NCI-H2107 treated with DMSO at 0.1 percent for 48 hours (cell line): ENCODE measurements at regions not wholly inside any gene's neighbourhood (a gene's known extent, or its start where the extent isn't known, plus 50 kb on each side); places are given as distances from the start of the nearest gene placed in this dataset.

Source experiments
- DNase-seq: peaks from one replicate; lab custom pipeline; 2025; ENCODE audit not compliant: unreplicated experiment; lab: John Stamatoyannopoulos, UW

DNA sequence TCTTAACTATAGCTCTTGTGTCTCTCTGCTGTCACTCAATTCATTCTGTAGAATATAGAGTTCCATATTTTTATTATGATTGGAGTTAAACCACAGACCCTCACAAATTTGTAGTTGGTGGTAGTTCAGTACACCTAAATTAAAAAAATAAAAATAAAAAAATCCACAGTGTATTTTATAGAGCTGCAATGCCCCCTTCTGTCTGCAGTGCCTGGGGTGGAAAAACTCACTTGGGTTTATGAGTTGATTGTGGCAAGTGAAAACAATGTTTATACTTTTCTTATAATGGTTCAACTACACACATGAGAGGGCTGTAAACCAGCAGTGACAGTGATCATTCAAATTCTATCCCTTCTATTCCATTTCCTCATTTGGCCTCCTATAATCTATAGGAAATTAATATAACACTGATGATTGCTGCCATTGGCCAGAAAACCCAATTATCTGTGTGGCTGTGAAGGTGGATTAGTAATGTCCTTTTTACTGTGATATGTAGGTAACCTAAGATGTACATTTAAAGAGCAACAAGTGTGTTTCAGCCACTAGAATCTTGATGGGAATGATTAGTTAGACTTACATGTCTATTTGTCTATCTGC, 166.9 kb upstream of the LRIG3 start:
- no peak for DNase-seq

DNA sequence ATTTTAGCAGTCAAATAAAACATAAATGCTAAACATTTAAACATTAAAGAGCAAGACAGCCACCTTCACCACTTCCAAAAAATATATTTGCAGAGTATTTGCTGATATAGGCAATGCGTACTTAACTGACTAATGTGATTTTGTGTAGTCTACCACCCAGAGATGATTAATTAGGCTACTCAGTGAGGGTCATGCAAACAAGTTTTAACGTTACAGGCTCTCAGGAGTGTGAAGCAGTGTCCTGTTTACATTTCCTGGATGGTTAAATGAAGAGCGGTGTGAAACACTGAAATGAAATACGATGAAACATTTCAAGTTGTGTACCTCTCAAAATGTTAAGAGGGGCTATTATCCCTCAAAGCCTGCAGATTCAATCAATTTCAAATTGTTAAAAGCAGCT, 165.8 kb upstream of the LRIG3 start:
- no peak for DNase-seq

DNA sequence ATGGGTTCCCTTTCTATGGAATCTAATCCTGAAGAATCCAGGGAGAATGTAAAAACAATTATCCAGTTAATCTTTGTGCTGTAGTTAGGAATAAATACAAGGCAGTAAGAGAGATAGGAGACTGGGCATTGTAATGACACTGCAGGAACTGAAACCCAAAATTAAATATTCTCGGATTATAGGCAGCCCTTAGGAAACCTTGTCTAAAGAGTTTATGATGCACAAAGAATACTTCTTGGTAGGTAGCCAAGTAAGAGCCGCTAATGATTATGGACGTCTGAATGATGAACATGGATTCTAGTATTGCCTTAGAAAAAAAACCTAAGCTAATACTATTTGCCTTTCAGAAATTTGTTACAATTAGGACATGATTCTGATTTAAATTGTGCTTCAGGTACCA, 165.4 kb upstream of the LRIG3 start:
- DNase-seq: no peak

DNA sequence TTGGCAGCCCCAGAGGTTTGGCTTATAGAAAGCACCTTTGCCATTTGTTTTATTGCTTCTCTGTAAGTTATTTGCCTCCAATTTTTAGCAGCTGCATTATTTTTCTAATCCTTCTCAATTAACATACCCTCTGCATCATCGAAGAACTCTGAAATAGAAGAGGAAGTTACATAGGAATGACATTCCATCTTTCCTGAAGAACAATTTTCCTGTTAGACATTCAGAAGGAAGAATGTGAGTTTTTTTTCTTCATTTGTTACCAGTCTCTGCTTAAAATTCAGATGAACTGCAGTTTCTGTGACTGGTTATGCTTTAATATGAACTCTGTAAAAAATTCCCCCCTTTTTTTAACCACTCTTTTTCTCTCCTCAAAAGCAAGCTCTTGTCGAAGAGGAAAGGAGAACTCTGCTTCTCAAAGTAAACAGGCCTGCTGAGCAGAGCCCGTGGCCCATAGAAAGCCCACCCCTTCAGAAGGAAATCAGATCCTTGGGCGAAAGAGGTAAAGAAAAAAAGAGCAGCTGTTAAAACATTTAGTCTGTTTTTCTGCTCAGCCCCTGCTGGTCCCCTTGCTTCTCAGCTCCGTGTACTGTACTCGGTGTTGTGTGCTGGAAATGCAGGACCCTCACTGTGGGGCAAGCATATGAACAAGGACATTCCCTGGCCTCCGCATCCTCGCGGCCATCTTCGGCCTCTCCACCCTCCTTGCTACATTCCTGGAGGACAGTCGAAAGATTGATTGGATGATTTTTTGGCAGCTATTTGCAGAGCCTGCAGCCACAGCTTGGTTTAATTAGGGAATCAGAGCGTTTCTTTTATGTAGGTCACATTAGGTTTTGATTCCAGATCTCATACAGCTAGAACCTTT, 164.4 kb upstream of the LRIG3 start:
- DNase-seq: no peak

DNA sequence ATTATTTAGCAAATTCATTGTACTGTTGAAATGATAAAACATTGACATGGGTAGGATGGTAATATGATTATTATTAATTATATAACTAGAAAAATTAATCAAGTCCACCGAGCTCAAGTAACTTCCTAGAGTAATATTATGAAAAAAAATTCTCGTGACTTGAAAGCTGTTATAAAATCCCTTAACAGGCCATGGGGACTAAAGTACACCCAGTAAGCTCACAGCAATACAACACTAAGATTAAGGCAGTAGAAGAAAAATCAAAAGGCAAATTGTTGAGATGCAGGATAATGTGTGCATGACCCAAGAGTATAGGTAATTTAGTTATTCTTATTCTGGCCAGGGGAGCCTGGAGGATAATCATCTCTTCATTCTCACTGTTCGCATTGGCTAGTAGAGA, 162.6 kb upstream of the LRIG3 start:
- DNase-seq: no peak

DNA sequence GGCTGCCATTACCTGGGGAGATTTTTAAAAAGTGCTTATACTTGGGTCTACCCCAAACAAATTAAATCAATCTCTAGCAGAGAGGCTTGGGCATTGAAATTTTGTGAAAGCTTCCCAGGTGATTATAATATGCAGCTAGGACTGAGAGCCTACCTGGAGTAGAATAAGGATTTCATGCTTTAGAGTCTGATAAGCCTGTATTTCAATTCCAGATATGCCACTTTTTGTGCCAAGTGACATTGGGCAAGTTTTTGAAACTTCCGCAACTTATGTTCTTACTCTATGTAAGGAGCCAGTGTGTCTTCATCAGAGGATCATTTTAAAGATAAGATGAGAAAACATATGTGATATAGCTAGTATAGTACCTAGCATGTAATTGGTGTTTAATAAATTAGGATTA, 159.8 kb upstream of the LRIG3 start:
- DNase-seq: no peak

DNA sequence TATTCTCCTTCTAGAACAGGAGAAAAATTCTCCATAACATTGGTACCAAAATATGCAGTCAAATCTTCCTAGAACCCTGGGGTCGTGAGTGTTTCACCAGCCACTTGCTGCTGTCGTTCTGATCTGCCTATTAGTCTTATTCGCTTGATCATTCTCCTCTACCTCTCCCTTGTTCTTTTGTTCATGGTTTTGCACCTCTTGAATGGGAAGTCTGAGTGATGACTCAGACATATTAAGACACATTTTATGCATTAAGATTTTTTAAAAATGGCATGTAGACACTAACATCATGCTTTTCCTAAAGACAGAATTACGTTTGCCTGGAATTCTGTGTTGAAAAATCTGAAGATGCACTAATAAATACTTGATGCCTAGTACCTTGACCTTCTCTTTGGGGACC, 159.2 kb upstream of the LRIG3 start:
- no peak for DNase-seq

DNA sequence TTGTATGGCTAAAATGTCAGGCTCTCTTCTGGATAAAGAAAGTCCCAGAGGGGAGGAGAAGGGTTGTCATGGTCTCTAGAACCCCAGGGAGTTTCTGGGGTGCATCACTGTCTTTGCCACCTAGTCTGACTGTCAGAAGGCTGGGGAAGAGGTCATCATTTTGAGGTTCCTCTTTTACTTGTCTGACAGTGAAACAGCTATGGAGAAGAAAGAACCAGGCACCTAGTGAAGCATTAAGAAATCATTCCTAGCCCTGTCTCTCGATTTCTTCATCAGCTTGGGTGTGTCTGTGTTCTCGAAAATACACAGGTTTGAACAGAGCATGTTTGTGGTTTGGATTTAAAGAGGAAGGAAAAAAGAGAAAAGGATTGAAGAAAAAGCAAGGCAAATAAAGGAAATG, 158.7 kb upstream of the LRIG3 start:
- no peak for DNase-seq

DNA sequence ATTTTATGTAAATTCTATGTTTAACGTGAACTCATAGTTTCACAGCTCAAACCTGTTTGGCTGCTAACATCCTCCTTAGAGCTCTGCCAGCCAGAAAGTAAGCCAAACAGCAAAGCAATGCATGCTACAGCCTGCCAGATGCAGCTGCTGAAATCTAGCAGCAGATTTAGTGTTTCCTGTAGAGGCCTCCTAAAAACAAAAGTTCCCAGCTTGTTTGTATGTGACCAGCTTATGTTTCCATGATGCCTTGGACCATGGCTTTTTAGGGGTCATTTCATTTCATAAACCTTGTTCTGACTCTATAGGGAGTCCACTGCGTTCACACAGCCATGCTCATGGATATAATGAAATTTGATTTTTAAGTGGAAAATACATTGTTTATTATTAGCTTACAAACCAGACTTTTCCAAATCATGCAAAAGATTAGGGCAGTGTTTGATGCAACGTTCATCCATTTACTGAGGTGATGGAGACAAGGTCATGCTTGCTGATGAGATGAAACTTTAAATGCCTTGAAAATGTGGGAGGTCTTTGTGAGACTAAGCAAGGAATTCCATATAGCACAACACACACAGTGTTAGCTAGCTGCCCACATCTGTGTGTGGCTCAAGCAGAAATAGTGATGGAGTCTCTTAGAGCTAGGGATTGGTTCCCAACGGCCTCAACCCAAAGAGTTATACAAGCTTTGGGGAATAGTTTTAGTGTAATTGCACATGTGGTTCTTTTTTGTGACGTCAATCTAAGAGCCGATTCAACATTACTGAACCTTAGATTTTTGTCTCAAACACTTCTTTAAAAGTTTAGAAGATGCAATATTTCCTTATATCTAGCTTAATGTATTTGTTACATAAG, 157.5 kb upstream of the LRIG3 start:
- no peak for DNase-seq

DNA sequence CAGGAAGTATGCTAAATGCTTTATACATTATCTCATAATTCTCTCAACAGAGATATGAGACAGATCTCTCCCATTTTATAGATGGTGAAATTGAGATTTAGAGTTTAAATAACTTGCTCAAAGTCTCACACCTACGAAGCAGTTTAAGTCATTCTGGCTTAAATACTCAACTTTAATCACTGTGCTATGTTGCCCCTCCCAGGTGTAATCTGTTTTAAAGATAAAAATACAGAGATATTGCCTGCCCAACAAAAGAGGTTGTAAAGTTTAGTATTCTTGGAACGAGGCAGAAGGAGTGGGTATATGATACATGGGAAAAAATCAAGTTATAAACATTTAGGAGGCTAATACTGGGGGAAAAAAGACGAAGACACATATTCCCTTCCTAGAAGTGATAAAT, 156.8 kb upstream of the LRIG3 start:
- DNase-seq: no peak

DNA sequence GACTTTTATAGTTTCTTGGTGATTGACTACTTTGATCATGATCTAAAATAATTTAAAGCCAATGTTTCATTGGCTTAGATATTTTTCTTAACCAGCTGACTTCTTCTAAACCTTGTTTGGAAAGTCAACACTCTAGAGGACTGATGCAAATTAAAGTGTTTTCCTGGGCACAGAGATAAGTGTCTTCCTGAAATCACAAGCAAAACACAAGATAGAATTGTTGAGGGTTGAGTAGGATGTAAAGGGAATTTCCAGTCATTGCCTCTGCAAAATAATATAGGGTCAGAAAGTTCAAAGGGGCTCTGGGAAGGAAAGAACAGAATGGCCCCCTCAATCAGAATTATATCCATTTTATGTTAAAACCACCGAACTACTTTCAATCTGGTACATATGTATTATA, 156.3 kb upstream of the LRIG3 start:
- no peak for DNase-seq

DNA sequence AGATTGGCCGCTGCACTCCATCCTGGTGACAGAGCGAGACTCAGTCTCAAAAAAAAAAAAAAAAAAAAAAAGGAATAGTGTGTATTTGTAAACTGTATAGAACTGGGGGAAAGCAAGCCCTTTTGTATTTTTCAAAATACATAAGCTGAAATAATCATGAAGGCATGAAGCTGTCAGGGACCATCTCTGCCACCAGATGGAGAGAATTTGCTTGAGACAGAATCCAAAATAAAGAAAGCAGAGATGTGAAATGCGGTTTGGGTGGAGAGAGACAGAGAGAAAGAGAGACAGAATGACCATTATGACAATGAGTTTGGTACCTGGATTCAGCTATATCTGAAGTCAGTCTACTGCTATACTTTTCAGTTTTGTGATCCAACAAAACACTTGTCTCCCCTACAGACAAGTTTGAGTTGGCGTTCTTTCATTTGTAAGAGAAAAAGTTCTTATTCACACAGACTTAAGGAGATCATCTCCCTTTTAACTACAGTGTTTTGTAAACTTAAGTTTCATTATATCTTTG, 155.7 kb upstream of the LRIG3 start:
- no peak for DNase-seq

DNA sequence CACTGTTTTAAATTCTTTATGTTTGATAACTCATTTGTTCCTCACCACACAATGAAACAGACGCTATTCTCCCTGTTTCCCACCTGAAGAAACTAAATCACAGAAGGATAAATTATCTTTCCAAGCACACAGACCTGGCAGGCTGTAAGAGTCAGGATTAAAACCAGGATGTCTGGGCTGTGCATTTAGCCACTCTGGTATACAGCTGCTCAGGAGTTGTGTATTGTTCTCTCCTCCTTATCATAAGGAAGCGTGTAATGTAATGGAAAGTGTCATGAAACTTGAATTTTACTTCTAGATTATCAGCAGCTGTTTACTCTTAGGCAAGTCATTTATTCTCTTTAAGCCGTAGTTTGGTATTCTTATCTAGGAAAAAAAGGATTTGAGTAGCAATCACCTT, 154.8 kb upstream of the LRIG3 start:
- no peak for DNase-seq

DNA sequence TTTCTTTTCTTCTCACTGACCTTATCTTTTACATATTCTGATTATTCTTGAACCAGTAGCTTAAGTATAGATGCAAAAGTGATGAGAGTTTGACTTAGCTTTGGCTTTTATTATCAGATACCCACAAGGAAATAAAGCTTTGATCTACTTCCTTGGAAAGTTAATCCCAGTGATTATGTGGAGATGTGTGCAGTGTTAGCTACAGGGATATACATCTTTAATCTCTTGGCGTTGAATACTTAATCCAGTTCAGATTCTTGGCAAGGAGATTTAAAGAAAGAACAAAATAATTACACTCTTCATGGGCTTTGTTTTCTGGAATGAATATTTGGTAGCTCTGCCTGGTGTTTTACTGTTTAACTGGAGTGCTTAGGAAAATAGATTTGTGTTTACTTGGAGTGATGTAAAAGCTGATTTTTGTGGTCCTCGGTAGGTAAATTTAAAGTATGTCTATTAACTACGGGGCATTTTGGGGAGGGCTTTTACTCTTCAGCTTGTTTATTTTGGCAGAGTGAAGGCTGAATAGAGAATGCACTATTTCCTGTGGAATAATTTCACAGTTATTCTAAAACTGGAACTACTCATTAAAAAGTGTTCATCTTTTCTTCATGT, 150.1 kb upstream of the LRIG3 start:
- DNase-seq: no peak

DNA sequence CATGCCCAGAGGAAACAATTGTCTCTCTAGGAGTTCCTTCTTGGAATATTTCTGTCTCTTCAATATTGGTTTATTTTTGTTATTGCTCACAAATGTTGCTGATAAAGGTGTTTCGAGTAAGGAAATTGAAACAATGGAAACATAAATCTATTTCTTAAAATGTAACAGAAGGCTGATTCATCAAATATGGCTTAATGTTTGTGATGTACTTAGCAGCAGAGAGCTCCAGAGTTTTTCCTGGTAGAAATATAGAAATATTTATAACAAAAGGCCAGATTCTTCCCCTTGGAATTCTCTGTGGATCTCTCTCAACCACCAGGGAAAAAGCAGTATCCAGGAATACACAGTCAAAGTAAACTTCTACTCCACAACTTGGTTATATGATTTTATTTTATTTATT, 149.2 kb upstream of the LRIG3 start:
- DNase-seq: no peak

DNA sequence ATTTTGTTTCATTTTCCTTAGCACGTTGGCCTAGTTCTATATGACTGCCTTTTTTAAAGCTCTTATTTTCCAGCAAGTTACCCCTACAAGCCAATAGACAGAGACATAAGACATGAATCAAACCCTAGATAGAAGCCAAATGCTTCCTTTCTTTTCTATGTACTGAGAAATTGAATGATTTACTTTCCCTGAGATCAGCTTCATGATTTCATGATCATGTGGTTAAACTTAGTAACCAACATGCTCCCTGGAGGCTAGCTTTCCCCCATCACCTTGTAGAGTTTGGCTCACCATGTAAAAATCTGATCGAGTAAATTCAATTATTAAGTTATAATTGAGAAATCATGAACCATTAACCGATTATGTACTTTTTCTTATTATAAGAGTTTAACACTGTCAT, 148.1 kb upstream of the LRIG3 start:
- no peak for DNase-seq

DNA sequence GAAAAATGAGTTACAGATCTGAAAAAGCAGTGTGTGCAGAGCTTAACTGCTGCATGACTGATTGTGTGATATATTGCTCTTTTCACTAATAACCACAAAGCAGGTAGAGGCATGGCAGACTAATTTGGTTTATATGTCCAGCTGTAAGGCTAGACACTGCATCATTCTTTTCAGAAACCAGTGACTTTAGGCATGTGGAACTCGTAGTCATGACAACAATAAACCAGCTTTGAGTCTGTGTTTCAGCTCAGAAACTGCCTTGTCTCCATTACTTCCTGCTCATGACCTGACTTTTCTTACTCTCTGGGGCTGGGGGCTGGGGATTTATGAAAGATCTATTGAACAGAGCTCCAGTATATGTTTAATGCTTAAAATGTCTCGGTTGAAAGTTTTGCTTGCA, 146.8 kb upstream of the LRIG3 start:
- DNase-seq: no peak

DNA sequence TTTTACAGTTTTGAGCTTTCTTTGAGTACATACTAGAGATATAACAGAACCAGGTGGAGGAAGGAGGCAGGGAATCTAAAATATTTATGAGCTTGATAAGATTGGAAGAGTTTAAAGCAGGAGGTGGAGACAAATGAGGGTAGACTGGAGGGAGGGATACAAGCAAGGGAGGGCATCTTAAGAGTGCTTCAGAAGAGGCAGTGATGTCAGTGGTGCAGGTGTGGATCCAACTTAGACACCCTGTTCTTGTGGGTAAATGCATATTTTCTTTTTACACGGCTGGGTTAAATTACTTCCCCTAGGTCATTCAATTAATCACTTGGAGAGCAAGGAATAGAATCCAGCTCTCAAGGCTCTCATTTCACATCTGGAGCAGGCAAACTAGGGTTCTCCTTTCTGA, 146.1 kb upstream of the LRIG3 start:
- DNase-seq: no peak

DNA sequence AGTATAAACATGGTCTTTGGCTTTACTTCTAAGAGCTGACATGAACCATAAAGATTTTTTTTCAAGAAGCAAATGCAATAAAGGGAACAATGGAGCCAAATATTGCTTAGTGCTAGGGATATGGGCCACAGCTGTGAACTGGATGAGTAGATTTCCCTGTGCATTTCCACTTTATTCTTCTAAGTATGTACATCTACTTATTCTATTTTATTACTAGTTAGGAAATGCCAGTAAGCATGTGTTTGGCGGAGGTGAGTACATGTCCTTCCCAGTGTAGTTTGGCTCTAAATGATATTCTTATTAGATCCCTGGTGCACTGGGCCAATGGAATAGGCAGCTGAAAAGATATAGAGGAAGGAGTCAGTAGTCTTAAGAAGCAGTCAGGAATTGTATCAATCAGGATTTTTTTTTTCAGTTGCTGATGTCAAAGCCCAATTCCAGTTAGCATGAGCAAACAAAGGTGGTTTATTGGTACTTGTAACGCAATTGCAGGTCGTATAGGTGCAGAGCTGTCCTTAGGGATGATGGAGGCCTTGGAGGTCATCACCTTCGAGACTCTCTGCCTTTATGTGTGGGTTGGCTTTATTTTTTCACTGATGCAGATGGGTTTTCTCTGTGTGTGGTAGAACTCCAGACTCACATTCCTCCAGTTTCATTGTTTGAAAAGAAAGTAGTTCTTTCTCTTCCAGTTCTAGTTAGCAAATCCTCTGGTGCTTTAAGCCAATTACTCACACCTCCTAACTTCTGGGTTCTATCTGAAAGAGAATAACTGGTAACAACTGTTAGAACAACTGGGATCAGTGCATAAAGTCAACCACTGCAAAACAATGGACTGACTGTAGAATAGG, 139.0 kb upstream of the LRIG3 start:
- DNase-seq: no peak

DNA sequence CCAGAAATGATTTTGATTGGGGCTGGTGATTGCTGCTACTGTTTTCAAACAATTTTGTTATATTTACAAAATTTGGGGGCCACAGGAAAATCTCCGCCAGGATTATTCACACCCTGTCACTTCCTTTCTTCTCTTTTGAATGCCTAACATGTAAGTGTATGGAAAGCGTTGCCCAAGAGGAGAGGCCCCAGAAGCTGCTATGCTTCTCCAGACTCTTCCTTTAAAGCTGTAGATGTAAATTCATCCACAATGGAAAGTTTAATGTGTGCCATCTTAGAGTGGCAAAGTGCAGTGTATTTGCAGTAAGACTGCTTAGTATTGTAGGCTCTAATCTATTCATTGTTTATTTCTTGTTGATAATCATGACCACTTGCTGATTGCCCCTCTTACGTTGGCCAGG, 136.7 kb upstream of the LRIG3 start:
- DNase-seq: no peak
